Parathyroid adenoma (tissue), 2 donors: ENCODE measurements at regions not wholly inside any gene's neighbourhood (a gene's known extent, or its start where the extent isn't known, plus 50 kb on each side); places are given as distances from the start of the nearest gene placed in this dataset.
A peak's percentile ranks its signal among the peaks of the same experiment; 100 is the strongest.

ENCODE experiments used
- H2AFZ ChIP-seq: fragments of 300-600 bp; sonication (generic); one replicate; pipeline ENCODE4 v1.7.0; 2017; ENCODE audit warnings: antibody characterized with exemption, mild to moderate bottlenecking
- H3K27ac ChIP-seq: fragments of 300-600 bp; sonication (generic); one replicate; pipeline ENCODE4 v1.7.0; 2017
- H3K27me3 ChIP-seq: fragments of 300-600 bp; sonication (generic); one replicate; pipeline ENCODE4 v1.7.0; 2017; ENCODE audit warnings: low read length; ENCODE audit not compliant: control insufficient read depth, insufficient read depth
- H3K36me3 ChIP-seq: fragments of 300-600 bp; sonication (generic); one replicate; pipeline ENCODE4 v1.7.0; 2017; ENCODE audit warnings: low read length; ENCODE audit not compliant: control insufficient read depth, insufficient read depth
- H3K4me1 ChIP-seq: fragments of 300-600 bp; sonication (generic); one replicate; pipeline ENCODE4 v1.7.0; 2017; ENCODE audit warnings: control low read depth
- H3K4me2 ChIP-seq: fragments of 300-600 bp; sonication (generic); one replicate; pipeline ENCODE4 v1.7.0; 2017; ENCODE audit warnings: low read length
- H3K4me3 ChIP-seq: fragments of 300-600 bp; sonication (generic); one replicate; pipeline ENCODE4 v1.7.0; 2017; ENCODE audit warnings: low read depth, low read length
- H3K79me2 ChIP-seq: fragments of 300-600 bp; sonication (generic); one replicate; pipeline ENCODE4 v1.7.0; 2017; ENCODE audit warnings: control low read depth
- H3K9ac ChIP-seq: fragments of 300-600 bp; sonication (generic); one replicate; pipeline ENCODE4 v1.7.0; 2017; ENCODE audit warnings: mild to moderate bottlenecking
- H3K9me3 ChIP-seq: fragments of 300-600 bp; sonication (generic); one replicate; pipeline ENCODE4 v1.7.0; 2017; ENCODE audit warnings: low read length; ENCODE audit not compliant: control insufficient read depth
- CTCF ChIP-seq: fragments of 300-600 bp; sonication (generic); IDR thresholded peaks from one replicate; pipeline ENCODE4 v1.7.0; 2017; ENCODE audit warnings: antibody characterized with exemption, mild to moderate bottlenecking
- donor health status: primary hyperparathyroidism.

- Histone ChIP-seq H3K4me1 (peaks cover 4% of the 10 kb centered on the region), H3K27me3 (no peaks in the 10 kb centered on the region), H3K36me3 (no peaks in the 10 kb centered on the region), H3K27ac (no peak overlapping the region), H3K4me3 (no peak overlapping the region), H3K9me3 (no peaks in the 10 kb centered on the region), H3K9ac (no peak overlapping the region), H3K79me2 (no peaks in the 10 kb centered on the region), H2AFZ (no peak overlapping the region), H3K4me2 (no peak overlapping the region)
- no peak for TF ChIP-seq CTCF
Observed at GRCh38 chr3:194865615-194866014, 179.9 kb downstream of the FAM43A start.

- Histone ChIP-seq H2AFZ (no peak overlapping the region), H3K9me3 (no peaks in the 10 kb centered on the region), H3K9ac (no peak overlapping the region), H3K4me1 (peaks cover 8% of the 10 kb centered on the region), H3K27ac (no peak overlapping the region), H3K4me2 (no peak overlapping the region), H3K27me3 (no peaks in the 10 kb centered on the region), H3K4me3 (no peak overlapping the region), H3K36me3 (no peaks in the 10 kb centered on the region), H3K79me2 (no peaks in the 10 kb centered on the region)
- no peak for TF ChIP-seq CTCF
Observed at GRCh38 chr3:194866236-194866635, 180.6 kb downstream of the FAM43A start.

- no peak overlapping the region for H3K4me3 ChIP-seq
- no peaks in the 10 kb centered on the region for H3K36me3 ChIP-seq
- no peak overlapping the region for H3K4me2 ChIP-seq
- H3K9me3 ChIP-seq = no peaks in the 10 kb centered on the region
- no peaks in the 10 kb centered on the region for H3K27me3 ChIP-seq
- H3K9ac ChIP-seq = no peak overlapping the region
- no peak for TF ChIP-seq CTCF
- peaks cover 8% of the 10 kb centered on the region for H3K4me1 ChIP-seq
- H2AFZ ChIP-seq = no peak overlapping the region
- no peaks in the 10 kb centered on the region for H3K79me2 ChIP-seq
- H3K27ac ChIP-seq = peak overlapping the region; percentile 41
Observed at GRCh38 chr3:194867270-194867983, 181.7 kb downstream of the FAM43A start.

GRCh38 chr3:194868831-194869230, 183.1 kb downstream of the FAM43A start:
- no peaks in the 10 kb centered on the region for H3K36me3 ChIP-seq
- no peaks in the 10 kb centered on the region for H3K79me2 ChIP-seq
- H3K4me2 ChIP-seq = no peak overlapping the region
- no peak overlapping the region for H3K27ac ChIP-seq
- no peaks in the 10 kb centered on the region for H3K27me3 ChIP-seq
- no peak overlapping the region for H3K4me3 ChIP-seq
- no peak overlapping the region for H3K9ac ChIP-seq
- no peaks in the 10 kb centered on the region for H3K9me3 ChIP-seq
- H2AFZ ChIP-seq = no peak overlapping the region
- peaks cover 13% of the 10 kb centered on the region for H3K4me1 ChIP-seq
- no peak for TF ChIP-seq CTCF
